ENCODE measurements at regions not wholly inside any gene's neighbourhood (a gene's known extent, or its start where the extent isn't known, plus 50 kb on each side); places are given as distances from the start of the nearest gene placed in this dataset.

GRCh38 chr4:156177941-156178340 is 224.3 kb upstream of the CTSO start:
- no peak for TF ChIP-seq POLR2AphosphoS5 (IDR thresholded peaks at IDR 0.05; ENCODE audit: low read depth)
- TF ChIP-seq CTCF (conservative IDR thresholded peaks at IDR 0.05; ENCODE audit: low read depth in 2 of 2) = no peak
- no peak for TF ChIP-seq EZH2phosphoT487 (IDR thresholded peaks at IDR 0.05; ENCODE audit: unreplicated experiment)

Data from GM23338 (cell line).